ENCODE measurements at regions not wholly inside any gene's neighbourhood (a gene's known extent, or its start where the extent isn't known, plus 50 kb on each side); places are given as distances from the start of the nearest gene placed in this dataset.

DNA sequence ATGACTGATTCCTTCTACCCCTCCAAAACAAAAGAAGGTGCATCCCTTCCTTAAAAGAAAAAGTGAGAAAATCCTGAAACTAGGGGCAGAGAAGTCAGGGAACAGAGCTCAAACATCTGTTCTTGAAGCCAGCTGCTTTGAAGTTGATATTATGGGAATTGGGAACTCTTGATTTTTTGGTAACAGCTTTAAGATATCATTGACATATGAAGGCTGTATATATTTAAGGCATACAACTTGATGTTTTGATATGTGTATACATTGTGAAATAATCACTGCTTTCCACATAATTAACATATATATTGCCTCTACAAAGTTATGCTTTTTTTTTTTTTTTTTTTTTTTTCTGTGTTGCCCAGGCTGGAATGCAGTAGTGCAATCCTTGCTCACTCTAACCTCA lies 117.1 kb downstream of the AKAP11 start:
- TF ChIP-seq POLR2A (IDR thresholded peaks at IDR 0.05; ENCODE audit: insufficient read depth in 1 of 2, low read depth in 2 of 2, low read length in 2 of 2) (no peak), XBP1 (CRISPR knock-in tag; IDR thresholded peaks at IDR 0.05) (no peak), FOXM1 (CRISPR knock-in tag; IDR thresholded peaks at IDR 0.05) (no peak), NCOA1 (CRISPR knock-in tag; IDR thresholded peaks at IDR 0.05) (no peak), MAZ (IDR thresholded peaks at IDR 0.05; ENCODE audit: borderline replicate concordance, low read depth, low read length) (no peak), MAZ (CRISPR knock-in tag; IDR thresholded peaks at IDR 0.05; ENCODE audit: low read depth) (no peak), PATZ1 (CRISPR knock-in tag; IDR thresholded peaks at IDR 0.05) (no peak), KDM6A (CRISPR knock-in tag; IDR thresholded peaks at IDR 0.05; ENCODE audit: low read depth) (no peak)
- TF ChIP-seq, protein P1, sequence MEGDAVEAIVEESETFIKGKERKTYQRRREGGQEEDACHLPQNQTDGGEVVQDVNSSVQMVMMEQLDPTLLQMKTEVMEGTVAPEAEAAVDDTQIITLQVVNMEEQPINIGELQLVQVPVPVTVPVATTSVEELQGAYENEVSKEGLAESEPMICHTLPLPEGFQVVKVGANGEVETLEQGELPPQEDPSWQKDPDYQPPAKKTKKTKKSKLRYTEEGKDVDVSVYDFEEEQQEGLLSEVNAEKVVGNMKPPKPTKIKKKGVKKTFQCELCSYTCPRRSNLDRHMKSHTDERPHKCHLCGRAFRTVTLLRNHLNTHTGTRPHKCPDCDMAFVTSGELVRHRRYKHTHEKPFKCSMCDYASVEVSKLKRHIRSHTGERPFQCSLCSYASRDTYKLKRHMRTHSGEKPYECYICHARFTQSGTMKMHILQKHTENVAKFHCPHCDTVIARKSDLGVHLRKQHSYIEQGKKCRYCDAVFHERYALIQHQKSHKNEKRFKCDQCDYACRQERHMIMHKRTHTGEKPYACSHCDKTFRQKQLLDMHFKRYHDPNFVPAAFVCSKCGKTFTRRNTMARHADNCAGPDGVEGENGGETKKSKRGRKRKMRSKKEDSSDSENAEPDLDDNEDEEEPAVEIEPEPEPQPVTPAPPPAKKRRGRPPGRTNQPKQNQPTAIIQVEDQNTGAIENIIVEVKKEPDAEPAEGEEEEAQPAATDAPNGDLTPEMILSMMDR (CRISPR knock-in tag; IDR thresholded peaks at IDR 0.05), result no peak
- TF ChIP-seq, protein P2, sequence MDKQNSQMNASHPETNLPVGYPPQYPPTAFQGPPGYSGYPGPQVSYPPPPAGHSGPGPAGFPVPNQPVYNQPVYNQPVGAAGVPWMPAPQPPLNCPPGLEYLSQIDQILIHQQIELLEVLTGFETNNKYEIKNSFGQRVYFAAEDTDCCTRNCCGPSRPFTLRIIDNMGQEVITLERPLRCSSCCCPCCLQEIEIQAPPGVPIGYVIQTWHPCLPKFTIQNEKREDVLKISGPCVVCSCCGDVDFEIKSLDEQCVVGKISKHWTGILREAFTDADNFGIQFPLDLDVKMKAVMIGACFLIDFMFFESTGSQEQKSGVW (CRISPR knock-in tag; IDR thresholded peaks at IDR 0.05; ENCODE audit: borderline replicate concordance), result no peak
- TF ChIP-seq, protein P3, sequence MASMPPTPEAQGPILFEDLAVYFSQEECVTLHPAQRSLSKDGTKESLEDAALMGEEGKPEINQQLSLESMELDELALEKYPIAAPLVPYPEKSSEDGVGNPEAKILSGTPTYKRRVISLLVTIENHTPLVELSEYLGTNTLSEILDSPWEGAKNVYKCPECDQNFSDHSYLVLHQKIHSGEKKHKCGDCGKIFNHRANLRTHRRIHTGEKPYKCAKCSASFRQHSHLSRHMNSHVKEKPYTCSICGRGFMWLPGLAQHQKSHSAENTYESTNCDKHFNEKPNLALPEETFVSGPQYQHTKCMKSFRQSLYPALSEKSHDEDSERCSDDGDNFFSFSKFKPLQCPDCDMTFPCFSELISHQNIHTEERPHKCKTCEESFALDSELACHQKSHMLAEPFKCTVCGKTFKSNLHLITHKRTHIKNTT (CRISPR knock-in tag; IDR thresholded peaks at IDR 0.05), result no peak

Measured in HepG2 (cell line).